ENCODE measurements at regions not wholly inside any gene's neighbourhood (a gene's known extent, or its start where the extent isn't known, plus 50 kb on each side); places are given as distances from the start of the nearest gene placed in this dataset.

DNA sequence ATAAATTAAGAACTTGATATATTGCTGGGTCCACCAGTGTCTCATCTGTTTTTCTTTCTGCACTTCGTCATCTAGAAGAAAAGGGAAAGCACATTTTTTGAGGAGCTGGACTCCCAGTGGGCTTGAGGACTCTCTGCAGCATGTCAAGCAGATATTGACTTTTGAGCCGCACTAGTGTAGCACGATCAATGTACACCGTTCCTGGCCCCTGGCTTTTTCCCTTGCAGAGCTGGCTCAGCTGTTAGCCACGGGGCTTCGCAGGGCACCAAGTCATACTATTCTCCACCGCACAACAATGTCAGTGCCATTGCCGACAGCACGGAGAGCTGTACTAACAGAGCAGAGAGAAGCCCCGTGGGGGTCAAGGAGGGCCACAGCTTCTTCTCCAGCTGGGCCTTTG is 235.4 kb upstream of the HABP2 start:
- H3K4me3 Mint-ChIP-seq: no peak overlapping the region
- H3K27ac Mint-ChIP-seq: no peak overlapping the region

DNA sequence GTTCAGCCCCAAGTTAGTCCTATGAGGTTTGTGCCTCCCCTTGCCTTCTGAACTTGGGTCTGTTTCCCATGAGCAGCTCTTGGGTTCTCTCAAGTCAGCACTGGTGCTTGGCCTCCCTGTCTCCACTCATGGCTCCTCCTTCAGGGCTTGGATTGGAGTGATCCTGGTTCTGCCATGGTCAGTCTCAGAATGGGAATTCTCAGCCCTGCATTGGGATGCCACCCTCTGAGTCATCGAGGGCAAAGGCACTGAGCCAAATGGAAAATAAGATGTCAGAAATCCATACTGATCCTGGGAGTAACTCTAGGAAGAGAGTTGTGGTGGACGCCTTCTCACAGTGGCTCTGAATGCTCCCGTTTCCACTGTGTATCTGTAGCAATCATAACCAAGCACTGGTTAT is 233.4 kb upstream of the HABP2 start:
- Mint-ChIP-seq H3K9me3 (peaks cover 13% of the 10 kb centered on the region), H3K27ac (no peak overlapping the region), H3K27me3 (peaks cover 8% of the 10 kb centered on the region), H3K4me1 (no peaks in the 10 kb centered on the region), H3K36me3 (no peaks in the 10 kb centered on the region), H3K4me3 (no peak overlapping the region)
- ATAC-seq: no peak

More for the DNA sequence above, 235.4 kb upstream of the HABP2 start:
- Mint-ChIP-seq H3K9me3 (peaks cover 9% of the 10 kb centered on the region), H3K4me1 (no peaks in the 10 kb centered on the region), H3K27me3 (peaks cover 8% of the 10 kb centered on the region), H3K36me3 (no peaks in the 10 kb centered on the region)
- no peak for ATAC-seq

DNA sequence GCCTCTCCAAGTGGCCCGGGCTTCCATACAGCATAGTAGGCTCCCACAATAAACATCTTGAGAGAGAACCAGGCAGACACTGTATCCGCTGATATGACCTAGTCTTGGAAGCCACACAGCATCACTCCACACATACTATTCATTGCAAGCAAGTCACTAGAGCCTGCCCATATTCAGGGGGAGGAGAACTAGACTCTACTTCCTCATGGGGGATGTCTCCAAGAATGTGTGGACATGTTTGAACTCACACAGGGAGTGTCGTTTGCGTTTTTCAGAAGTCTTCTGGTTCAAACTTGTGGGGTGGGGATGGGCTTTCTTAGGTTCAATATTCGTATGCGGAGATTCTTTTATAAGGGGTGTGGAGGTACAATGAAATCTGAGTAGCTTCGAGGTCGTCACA is 232.6 kb upstream of the HABP2 start:
- no peaks in the 10 kb centered on the region for H3K4me1 Mint-ChIP-seq
- peaks cover 13% of the 10 kb centered on the region for H3K9me3 Mint-ChIP-seq
- H3K36me3 Mint-ChIP-seq: no peaks in the 10 kb centered on the region
- H3K27ac Mint-ChIP-seq: no peak overlapping the region
- ATAC-seq: no peak
- H3K4me3 Mint-ChIP-seq: no peak overlapping the region
- H3K27me3 Mint-ChIP-seq: peaks cover 8% of the 10 kb centered on the region

DNA sequence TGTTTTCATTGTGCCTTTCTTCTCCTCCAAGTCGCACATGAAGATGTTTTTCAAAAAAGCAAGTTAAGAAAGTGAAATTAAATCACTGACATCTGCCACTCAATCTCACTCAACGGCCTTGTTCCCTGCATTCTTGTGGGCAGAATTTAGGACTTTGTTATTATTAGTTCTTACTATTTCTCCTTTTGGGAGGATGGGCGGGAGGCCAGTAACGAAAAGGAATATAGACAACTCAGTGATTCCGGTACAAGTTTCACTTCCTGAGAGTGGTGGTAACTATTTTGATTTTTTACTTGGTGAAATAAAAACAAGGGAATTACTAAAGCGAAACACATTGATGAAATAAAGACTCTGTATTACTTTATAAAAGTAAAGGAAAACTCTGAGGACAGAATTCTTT is 231.9 kb upstream of the HABP2 start:
- no peak for ATAC-seq
- no peak overlapping the region for H3K27ac Mint-ChIP-seq
- no peaks in the 10 kb centered on the region for H3K4me1 Mint-ChIP-seq
- H3K9me3 Mint-ChIP-seq: peaks cover 13% of the 10 kb centered on the region
- no peaks in the 10 kb centered on the region for H3K36me3 Mint-ChIP-seq
- H3K27me3 Mint-ChIP-seq: peaks cover 8% of the 10 kb centered on the region
- H3K4me3 Mint-ChIP-seq: no peak overlapping the region

DNA sequence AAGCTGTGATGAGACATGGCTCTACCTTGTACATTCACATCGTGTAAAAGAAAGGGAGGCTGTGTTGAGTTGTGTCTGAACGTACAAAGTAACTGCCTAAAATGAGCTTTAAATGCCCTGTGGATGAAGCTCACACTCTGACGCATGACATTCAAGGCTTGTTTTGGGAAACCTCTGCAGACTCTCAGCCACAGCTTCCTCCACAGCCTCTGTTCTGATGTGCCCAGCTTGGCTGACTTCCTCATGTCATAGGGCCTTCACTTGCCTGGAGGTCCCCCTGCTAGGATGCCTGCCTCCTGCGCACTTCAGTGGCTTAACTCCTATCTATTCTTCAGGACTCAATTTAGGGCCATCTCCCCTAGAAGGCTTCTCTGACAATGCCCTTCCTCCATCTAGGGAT is 230.0 kb upstream of the HABP2 start:
- H3K27ac Mint-ChIP-seq: no peak overlapping the region
- no peaks in the 10 kb centered on the region for H3K4me1 Mint-ChIP-seq
- H3K9me3 Mint-ChIP-seq: peaks cover 6% of the 10 kb centered on the region
- no peak for ATAC-seq
- no peaks in the 10 kb centered on the region for H3K36me3 Mint-ChIP-seq
- peaks cover 8% of the 10 kb centered on the region for H3K27me3 Mint-ChIP-seq
- H3K4me3 Mint-ChIP-seq: no peak overlapping the region

DNA sequence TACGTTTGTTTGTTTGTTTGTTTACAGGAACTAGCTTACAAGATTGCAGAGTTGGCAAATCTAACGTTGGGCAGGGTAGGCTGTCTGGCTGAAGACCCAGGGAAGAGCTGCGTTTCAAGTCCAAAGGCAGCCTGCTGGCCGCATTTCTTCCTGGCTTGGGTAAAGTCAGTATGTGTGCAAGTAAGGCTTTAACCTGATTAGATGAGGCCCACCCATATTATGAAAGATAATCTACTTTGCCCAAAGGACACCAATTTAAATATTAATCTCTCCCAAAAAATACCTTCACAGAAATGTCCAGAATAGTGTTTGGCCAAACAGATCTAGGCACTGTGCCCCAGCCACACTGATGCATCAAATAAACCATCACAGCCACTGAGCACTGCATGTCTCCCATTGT is 228.9 kb upstream of the HABP2 start:
- Mint-ChIP-seq H3K9me3 (peaks cover 3% of the 10 kb centered on the region), H3K27ac (no peak overlapping the region), H3K4me1 (no peaks in the 10 kb centered on the region), H3K36me3 (no peaks in the 10 kb centered on the region), H3K4me3 (no peak overlapping the region), H3K27me3 (peaks cover 8% of the 10 kb centered on the region)
- no peak for ATAC-seq

DNA sequence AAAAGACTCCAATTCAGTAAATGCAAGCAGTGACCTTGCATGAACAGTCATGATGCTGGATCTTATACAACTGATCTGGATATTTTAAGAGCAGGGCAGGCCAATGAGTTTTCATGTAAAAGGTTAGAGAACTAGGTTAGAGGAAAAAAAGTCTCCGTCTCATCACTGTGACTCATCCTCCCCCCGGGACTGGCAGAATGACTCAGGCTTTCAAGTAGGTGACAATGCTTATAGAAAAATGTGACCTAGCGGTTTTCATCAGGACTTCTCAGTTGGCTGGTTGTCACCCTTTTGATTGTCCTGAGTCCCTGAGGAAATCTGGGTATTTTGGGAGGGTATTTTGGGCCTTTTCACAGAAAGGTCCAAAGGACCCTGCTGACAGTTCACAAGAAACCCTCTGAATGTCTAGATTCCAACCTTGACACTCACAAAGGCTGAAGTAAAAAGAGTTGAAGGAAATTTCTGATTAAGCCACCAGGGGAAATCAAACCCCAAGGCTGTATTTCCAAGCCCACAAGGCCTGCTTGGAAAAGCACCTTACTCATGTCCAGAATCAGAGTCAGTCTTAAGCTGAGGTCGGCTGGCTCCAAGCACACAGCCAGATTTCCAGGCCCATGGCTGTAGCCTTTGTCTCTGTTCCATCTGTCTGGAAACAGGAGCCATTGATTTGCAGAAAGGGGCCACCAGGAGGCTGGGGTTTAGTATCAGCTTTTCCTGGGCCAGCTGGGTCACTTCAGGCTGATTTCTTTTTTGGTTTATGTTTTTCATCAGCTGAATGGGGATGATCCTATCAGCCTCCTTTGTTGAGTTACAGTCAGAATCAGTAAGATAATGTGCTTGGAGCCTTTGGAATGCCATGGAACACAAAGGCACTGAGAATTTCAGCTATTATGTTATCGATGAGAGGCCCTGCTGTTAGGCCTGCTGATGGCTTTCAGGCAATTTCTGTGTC is 226.4 kb upstream of the HABP2 start:
- no peak for ATAC-seq

DNA sequence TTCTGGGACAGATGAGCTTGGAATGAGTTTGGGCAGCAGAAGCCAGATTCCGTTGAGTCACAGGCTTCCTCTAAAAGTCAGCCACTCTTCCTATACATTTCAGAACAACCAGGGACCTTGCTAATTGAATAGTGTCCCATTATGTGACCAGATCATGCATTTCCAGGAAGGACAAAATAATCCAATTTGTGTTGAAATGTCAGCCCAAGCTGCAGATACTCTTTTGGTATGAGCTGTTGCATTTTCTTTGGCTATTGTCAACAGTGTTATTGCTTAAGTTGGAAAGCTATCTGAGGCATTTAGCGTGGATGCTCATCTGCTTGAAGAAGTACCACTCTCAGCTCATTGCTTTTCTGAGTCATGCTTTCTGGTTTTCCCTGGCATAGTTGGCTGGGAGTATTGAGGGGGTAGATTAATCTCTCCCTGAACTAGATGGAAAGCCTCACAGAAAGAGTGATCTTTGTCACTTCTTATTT is 223.7 kb upstream of the HABP2 start:
- Mint-ChIP-seq H3K36me3 (no peaks in the 10 kb centered on the region), H3K4me1 (no peaks in the 10 kb centered on the region), H3K4me3 (no peak overlapping the region), H3K27me3 (peaks cover 15% of the 10 kb centered on the region), H3K27ac (no peak overlapping the region), H3K9me3 (peaks cover 8% of the 10 kb centered on the region)
- ATAC-seq: no peak

More for the DNA sequence above, 226.4 kb upstream of the HABP2 start:
- Mint-ChIP-seq H3K4me1 (no peaks in the 10 kb centered on the region), H3K9me3 (peaks cover 3% of the 10 kb centered on the region), H3K27ac (no peak overlapping the region), H3K36me3 (no peaks in the 10 kb centered on the region), H3K4me3 (no peak overlapping the region), H3K27me3 (peaks cover 9% of the 10 kb centered on the region)

DNA sequence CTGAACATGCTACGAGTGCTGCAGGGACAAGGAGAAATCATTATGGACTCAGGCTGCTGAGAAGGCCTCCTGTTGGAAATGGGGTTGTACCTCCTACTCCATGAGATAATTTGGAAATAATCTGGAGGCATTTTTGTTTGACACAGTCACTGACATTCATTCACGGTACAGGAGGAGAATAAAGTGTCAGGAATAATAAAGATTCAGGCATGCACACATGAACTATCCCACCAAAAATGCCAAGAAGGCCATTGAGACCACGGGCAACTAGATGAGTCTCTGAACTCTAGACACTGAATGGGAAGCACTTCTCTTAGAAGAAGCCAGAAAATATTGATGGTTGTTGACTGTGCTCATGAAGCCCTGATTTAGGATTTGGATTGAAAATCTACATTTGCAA is 220.9 kb upstream of the HABP2 start:
- no peaks in the 10 kb centered on the region for H3K36me3 Mint-ChIP-seq
- no peak overlapping the region for H3K27ac Mint-ChIP-seq
- H3K4me3 Mint-ChIP-seq: no peak overlapping the region
- no peak for ATAC-seq
- no peaks in the 10 kb centered on the region for H3K4me1 Mint-ChIP-seq
- H3K27me3 Mint-ChIP-seq: peaks cover 18% of the 10 kb centered on the region
- H3K9me3 Mint-ChIP-seq: peaks cover 9% of the 10 kb centered on the region

DNA sequence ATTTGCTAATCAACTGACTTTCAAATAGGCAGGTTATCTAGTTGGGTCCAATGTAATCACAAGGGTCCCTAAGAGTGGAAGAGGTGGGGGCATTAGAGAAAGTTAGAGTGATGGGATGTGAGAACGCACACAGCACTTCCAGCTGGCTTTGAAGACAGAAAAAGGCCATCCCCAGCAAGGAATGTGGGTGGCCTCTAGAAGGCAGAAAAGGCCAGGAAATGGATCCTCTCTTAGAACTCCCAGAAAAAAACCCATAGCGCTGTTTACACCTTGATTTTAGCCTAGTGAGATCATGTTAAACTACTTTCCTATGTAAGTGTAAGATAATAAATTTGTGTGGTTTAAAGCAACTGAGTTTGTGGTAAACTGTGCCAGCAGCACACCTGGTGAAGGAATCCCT is 219.5 kb upstream of the HABP2 start:
- ATAC-seq: no peak
- Mint-ChIP-seq H3K4me3 (no peak overlapping the region), H3K4me1 (no peaks in the 10 kb centered on the region), H3K27ac (no peak overlapping the region), H3K9me3 (peaks cover 9% of the 10 kb centered on the region), H3K27me3 (peaks cover 18% of the 10 kb centered on the region), H3K36me3 (no peaks in the 10 kb centered on the region)

DNA sequence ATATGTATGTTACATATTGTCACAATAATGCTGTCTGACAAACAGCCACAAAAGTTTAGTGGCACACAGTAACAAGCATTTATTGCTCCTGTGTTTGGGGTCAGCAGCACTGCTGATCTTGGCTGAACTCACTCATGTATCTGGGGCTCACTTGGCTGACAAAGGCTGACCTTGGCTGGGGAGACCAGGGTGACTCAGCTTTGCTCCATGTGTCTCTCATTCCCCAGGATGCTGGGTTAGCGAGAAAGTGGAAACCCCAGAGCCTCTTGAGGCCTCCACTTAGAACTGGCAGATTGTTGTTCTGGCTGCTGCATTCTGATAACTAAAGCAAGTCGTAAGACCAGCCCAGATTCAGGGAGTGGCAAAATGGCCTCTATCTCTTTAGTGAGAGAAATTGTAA is 217.3 kb upstream of the HABP2 start:
- Mint-ChIP-seq H3K27me3 (peaks cover 9% of the 10 kb centered on the region), H3K27ac (no peak overlapping the region), H3K36me3 (no peaks in the 10 kb centered on the region), H3K4me1 (no peaks in the 10 kb centered on the region), H3K4me3 (no peak overlapping the region), H3K9me3 (peaks cover 9% of the 10 kb centered on the region)
- ATAC-seq: no peak

DNA sequence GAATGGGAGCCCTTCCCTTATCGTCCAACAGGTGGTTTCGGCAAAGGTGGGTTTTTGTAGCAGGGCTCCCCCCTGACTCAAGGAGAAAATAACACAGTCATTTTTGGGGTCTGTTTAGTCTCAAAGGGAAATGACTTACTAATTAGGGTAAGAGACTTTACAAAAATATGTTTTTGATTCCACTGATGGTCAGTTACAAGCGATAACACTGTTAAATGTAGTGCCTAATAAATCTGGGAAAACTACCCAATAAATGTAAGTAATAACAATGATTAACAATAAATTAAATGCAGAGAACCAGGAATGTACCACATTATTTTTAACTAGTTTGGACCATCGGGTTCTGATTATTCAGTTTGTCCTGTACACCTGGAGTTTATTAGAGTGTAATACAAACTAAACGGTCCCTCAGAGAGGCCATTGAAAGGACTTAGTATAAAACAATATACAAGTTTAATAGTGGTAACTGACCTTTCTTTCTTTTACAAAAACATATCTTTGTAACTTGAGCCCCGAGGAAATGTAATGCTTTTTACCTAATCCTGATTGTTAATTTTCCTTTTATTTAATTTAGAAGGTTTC is 216.2 kb upstream of the HABP2 start:
- Mint-ChIP-seq H3K27ac (no peak overlapping the region), H3K4me3 (no peak overlapping the region), H3K27me3 (peaks cover 9% of the 10 kb centered on the region), H3K9me3 (peaks cover 9% of the 10 kb centered on the region), H3K36me3 (no peaks in the 10 kb centered on the region), H3K4me1 (no peaks in the 10 kb centered on the region)
- no peak for ATAC-seq

DNA sequence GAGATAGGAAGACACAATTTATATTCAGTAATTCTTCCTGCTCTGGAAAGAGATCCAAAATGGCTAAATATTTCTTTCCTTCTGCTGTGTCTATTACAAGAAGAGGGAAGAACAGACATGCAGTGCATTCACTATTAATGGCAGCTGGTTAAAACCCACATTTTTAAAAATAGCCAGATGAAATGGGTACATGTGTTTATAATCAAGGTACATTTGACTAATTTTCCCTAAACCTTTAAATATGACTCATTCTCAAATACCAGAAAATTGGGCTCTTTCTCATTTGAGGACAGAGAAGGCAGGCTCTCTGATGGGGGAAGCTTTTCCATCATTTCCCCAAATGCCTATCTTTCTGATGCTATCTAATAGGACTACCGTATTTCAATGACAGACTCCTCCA is 215.7 kb upstream of the HABP2 start:
- Mint-ChIP-seq H3K4me1 (no peaks in the 10 kb centered on the region), H3K27me3 (peaks cover 9% of the 10 kb centered on the region), H3K4me3 (no peak overlapping the region), H3K27ac (no peak overlapping the region), H3K9me3 (peaks cover 9% of the 10 kb centered on the region), H3K36me3 (no peaks in the 10 kb centered on the region)
- no peak for ATAC-seq

DNA sequence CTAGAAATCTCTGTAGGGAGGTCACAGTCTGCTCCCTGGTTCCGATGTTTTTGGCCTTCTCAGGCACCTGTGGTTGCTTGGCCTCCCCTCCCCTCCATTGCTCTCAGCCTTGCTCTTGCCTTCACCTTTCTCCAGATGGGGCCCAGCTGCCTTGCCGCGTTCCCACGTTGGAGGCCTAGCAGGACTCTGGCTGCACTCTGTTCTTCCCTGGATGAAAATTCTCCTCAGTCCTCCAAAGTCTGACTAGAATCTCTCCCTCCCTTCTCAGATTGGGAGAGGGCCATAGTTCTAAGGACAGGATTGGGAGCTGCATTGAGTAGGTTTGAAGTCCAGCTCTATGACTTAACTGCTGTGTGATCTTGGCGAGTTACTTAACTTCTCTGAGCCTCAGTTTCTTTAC is 213.7 kb upstream of the HABP2 start:
- H3K27ac Mint-ChIP-seq: no peak overlapping the region
- no peak for ATAC-seq
- no peaks in the 10 kb centered on the region for H3K4me1 Mint-ChIP-seq
- H3K4me3 Mint-ChIP-seq: no peak overlapping the region
- peaks cover 4% of the 10 kb centered on the region for H3K27me3 Mint-ChIP-seq
- peaks cover 7% of the 10 kb centered on the region for H3K9me3 Mint-ChIP-seq
- no peaks in the 10 kb centered on the region for H3K36me3 Mint-ChIP-seq

DNA sequence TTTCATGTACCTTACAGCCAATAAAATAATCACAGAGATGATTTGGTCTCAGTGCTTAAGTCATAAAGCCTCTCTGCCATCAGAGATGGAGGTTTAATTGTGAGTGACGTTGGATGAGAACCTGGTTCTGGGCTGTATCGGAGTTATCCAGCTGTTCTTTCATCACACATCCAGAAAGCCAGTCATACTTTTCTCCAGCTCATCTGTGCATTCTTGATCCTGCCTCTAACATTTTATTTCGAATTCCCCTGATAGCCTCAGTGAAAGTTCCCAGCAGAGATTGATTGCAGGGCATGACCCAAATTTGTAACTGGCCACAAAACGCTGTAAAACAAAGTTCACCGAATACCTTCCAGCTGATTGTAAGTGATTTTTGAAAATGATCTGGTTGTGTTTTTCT is 212.6 kb upstream of the HABP2 start:
- no peaks in the 10 kb centered on the region for H3K4me1 Mint-ChIP-seq
- H3K36me3 Mint-ChIP-seq: no peaks in the 10 kb centered on the region
- H3K4me3 Mint-ChIP-seq: no peak overlapping the region
- ATAC-seq: no peak
- no peak overlapping the region for H3K27ac Mint-ChIP-seq
- no peaks in the 10 kb centered on the region for H3K27me3 Mint-ChIP-seq
- peaks cover 2% of the 10 kb centered on the region for H3K9me3 Mint-ChIP-seq

DNA sequence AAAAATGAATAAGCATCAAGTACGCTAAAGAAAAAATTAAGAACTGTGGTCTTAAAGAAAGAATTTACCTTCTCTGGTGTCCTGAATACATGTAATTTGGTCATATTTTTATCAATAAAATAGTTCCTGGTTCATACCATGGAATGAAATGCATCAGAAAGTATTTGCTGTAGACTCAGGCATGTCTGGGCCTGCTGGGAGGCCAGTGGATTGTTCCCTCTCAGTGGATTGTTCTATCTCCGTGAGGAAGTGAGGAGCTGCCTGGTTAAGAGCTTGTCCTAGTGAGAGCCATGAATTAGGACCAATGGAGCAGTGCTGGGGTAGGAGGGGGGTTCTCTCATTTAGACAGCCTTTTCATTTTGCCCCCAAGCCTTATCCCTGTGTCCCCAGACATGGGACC is 211.7 kb upstream of the HABP2 start:
- Mint-ChIP-seq H3K27ac (no peak overlapping the region), H3K27me3 (no peaks in the 10 kb centered on the region), H3K9me3 (peaks cover 2% of the 10 kb centered on the region), H3K36me3 (no peaks in the 10 kb centered on the region), H3K4me3 (no peak overlapping the region), H3K4me1 (no peaks in the 10 kb centered on the region)
- ATAC-seq: no peak

Data from stimulated activated memory B cell treated with anti-CD40 and anti-IgM and Interleukin-4, amounts not matched to agents 10 μg/mL and 1 μg/mL and 100 μg/mL, for 72 hours (primary cell).